ENCODE measurements at regions not wholly inside any gene's neighbourhood (a gene's known extent, or its start where the extent isn't known, plus 50 kb on each side); places are given as distances from the start of the nearest gene placed in this dataset.

DNA sequence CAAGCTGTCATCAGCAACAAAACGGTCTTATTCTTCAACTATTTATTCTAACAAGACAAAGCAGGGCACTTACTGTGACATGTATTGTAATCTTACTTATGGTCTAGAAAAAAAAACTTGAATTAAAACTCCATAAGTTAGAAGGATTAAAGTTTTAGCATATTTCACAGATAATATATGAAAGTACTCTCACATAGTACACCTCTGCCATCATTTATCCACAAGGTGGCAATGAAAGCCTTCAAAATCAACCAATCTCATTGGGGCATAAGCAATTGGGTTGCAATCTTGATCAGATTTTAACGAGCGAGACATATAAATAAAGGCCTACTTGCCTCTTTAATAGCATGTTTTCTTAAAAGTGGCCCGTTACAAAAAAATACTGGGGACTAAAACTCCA lies 1382.9 kb downstream of the FAM133A start:
- intact Hi-C loops (cut with DNase I): no loop called here
- Histone ChIP-seq H3K27ac (no peak overlapping the region), H3K36me3 (no peaks in the 10 kb centered on the region), H3K4me1 (no peaks in the 10 kb centered on the region), H3K27me3 (no peaks in the 10 kb centered on the region), H3K9me3 (no peaks in the 10 kb centered on the region), H3K4me3 (no peak overlapping the region)
- WGBS (ENCODE audit: insufficient coverage, low coverage, low lambda C conversion rate, missing lambda C conversion rate): 33% methylated on average over 4 of the region's 4 CpGs
- ATAC-seq: no peak
- TF ChIP-seq POLR2A (IDR thresholded peaks at IDR 0.05): no peak
- peak in 1 of 4 donors; percentile 8 for TF ChIP-seq CTCF (IDR thresholded peaks at IDR 0.05)
- no peak for DNase-seq

GRCh38 chrX:95057341-95057740 lies 1383.3 kb downstream of the FAM133A start:
- DNase-seq (no peak), ATAC-seq (no peak)
- TF ChIP-seq CTCF (IDR thresholded peaks at IDR 0.05): no peak
- TF ChIP-seq POLR2A (IDR thresholded peaks at IDR 0.05): no peak
- H3K9me3 ChIP-seq: no peaks in the 10 kb centered on the region
- no peaks in the 10 kb centered on the region for H3K36me3 ChIP-seq
- no peak overlapping the region for H3K4me3 ChIP-seq
- H3K27ac ChIP-seq: no peak overlapping the region
- intact Hi-C loops (cut with DNase I): no loop called here
- no peaks in the 10 kb centered on the region for H3K27me3 ChIP-seq
- whole genome bisulfite sequencing (ENCODE audit: insufficient coverage, low coverage, low lambda C conversion rate, missing lambda C conversion rate): 33% methylated on average over 2 of the region's 2 CpGs
- H3K4me1 ChIP-seq: no peaks in the 10 kb centered on the region

GRCh38 chrX:95058815-95059214 lies 1384.8 kb downstream of the FAM133A start:
- Histone ChIP-seq H3K4me3 (no peak overlapping the region), H3K4me1 (no peaks in the 10 kb centered on the region), H3K27me3 (no peaks in the 10 kb centered on the region), H3K27ac (no peak overlapping the region), H3K9me3 (no peaks in the 10 kb centered on the region), H3K36me3 (no peaks in the 10 kb centered on the region)
- TF ChIP-seq POLR2A (IDR thresholded peaks at IDR 0.05) (no peak), CTCF (IDR thresholded peaks at IDR 0.05) (no peak)
- no peak for DNase-seq
- intact Hi-C loops (cut with DNase I): no loop called here
- ATAC-seq: no peak
- WGBS (ENCODE audit: insufficient coverage, low coverage, low lambda C conversion rate, missing lambda C conversion rate): 70% methylated on average over 1 of the region's 1 CpG

DNA sequence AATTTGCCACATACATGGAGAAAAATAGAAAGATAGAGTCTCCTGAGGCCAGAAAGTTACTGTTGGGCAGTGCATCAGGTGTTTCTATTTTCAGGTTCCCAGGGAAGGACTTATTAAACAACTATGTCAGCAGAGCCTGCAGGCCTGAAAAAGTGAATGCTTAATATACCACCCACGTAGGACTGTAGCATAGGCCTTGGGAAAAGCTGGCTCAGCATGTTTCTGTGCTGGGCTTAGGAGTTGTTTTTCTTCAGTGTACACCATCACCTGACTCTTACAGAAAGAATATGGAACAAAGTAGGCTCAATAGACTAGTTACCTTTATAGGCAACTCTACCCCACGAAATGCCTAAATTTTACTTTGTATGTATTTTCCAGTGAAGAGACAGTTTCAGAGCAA lies 1385.9 kb downstream of the FAM133A start:
- Histone ChIP-seq H3K27ac (no peak overlapping the region), H3K4me1 (no peaks in the 10 kb centered on the region), H3K36me3 (no peaks in the 10 kb centered on the region), H3K9me3 (no peaks in the 10 kb centered on the region), H3K4me3 (no peak overlapping the region), H3K27me3 (no peaks in the 10 kb centered on the region)
- ATAC-seq (no peak), DNase-seq (no peak)
- WGBS (ENCODE audit: insufficient coverage, low coverage, low lambda C conversion rate, missing lambda C conversion rate): 33% methylated on average over 1 of the region's 2 CpGs
- no peak for TF ChIP-seq POLR2A (IDR thresholded peaks at IDR 0.05)
- TF ChIP-seq CTCF (IDR thresholded peaks at IDR 0.05): no peak
- intact Hi-C loops (cut with DNase I): no loop called here

DNA sequence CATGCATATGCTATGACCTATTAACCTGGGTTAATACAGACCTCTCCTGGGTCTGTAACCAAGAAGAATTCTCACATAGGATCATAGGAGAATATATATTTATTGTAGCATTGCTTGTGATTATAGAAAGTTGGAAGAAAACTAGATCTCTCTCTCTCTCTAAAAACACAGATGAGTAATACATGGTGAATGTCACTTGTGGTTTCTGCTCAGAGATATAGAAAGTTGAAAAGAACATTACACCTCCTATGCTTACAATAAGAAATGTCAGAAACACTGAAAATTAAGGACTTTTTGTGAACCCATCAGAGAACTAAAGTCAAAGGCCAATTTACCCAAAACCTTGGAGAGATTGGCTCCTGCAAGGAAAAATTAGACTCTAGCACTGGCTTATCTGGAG lies 1389.5 kb downstream of the FAM133A start:
- no peak for ATAC-seq
- Histone ChIP-seq H3K4me3 (no peak overlapping the region), H3K36me3 (no peaks in the 10 kb centered on the region), H3K9me3 (no peaks in the 10 kb centered on the region), H3K4me1 (no peaks in the 10 kb centered on the region), H3K27me3 (no peaks in the 10 kb centered on the region), H3K27ac (no peak overlapping the region)
- intact Hi-C loops (cut with DNase I): no loop called here
- DNase-seq: no peak
- no peak for TF ChIP-seq POLR2A (IDR thresholded peaks at IDR 0.05)
- no peak for TF ChIP-seq CTCF (IDR thresholded peaks at IDR 0.05)
